K562 (cell line): ENCODE measurements at regions not wholly inside any gene's neighbourhood (a gene's known extent, or its start where the extent isn't known, plus 50 kb on each side); places are given as distances from the start of the nearest gene placed in this dataset.

Source experiments
- DEAF1 ChIP-seq: fragments of 450-650 bp; formaldehyde crosslinking; IDR thresholded peaks from 2 replicates; pipeline ENCODE4 v1.4.0; 2020; ENCODE audit warnings: mild to moderate bottlenecking, moderate library complexity
- KLF16 ChIP-seq: IDR thresholded peaks from 2 replicates; pipeline ENCODE4 v1.6.1; 2016; ENCODE audit warnings: antibody characterized with exemption
- RAD21 ChIP-seq, 2 experiments: fragments of 250-450 bp in 1 of 2; fragments of 450-650 bp in 1 of 2; sonication (Bioruptor Pico) in 1 of 2; formaldehyde crosslinking in 1 of 2; IDR thresholded peaks in 1 of 2; conservative IDR thresholded peaks in 1 of 2; 2 replicates each; pipeline versions ENCODE4 v1.4.0 to v1.8.0; 2020 to 2022; ENCODE audit warnings: mild to moderate bottlenecking in 2 of 2, moderate library complexity in 1 of 2
- SMC3 ChIP-seq: conservative IDR thresholded peaks from 2 replicates; pipeline ENCODE4 v1.6.1; 2011; ENCODE audit warnings: low read depth, low read length, improper control_type of control experiment; ENCODE audit not compliant: insufficient read depth
- YY1 ChIP-seq, 3 experiments: IDR thresholded peaks; 2 replicates each; pipeline ENCODE4 v1.6.1; 2011; ENCODE audit warnings: low read length in 2 of 3, mild to moderate bottlenecking in 2 of 3, moderate library complexity in 2 of 3, borderline replicate concordance in 1 of 3, control low read depth in 1 of 3, low read depth in 1 of 3; ENCODE audit not compliant: insufficient read depth in 3 of 3, insufficient replicate concordance in 2 of 3, control insufficient read depth in 1 of 3, insufficient read length in 1 of 3; ENCODE audit errors: extremely low read depth in 1 of 3
- TF ChIP-seq, protein P1 (sequence below), 3 experiments: IDR thresholded peaks in 2 of 3; conservative IDR thresholded peaks in 1 of 3; 2 replicates each; pipeline ENCODE4 v1.5.1; 2011 to 2012; ENCODE audit warnings: low read length in 3 of 3, mild to moderate bottlenecking in 3 of 3, control low read depth in 2 of 3, improper control_type of control experiment in 1 of 3, inconsistent platforms in 1 of 3, low read depth in 1 of 3, mixed read lengths in 1 of 3, moderate library complexity in 1 of 3; ENCODE audit not compliant: insufficient read depth in 2 of 3

GRCh38 chr5:91499943-91500531 is 116.9 kb upstream of the ARRDC3 start (continued):
- TF ChIP-seq DEAF1 (CRISPR knock-in tag) (peak; percentile 56; the same call in 1 of the 2 replicates), RAD21 (CRISPR knock-in tag; conservative IDR thresholded peaks at IDR 0.05 in 1 of 2, IDR thresholded peaks at IDR 0.05 in 1 of 2) (peak; percentile 67 to 77), YY1 (IDR thresholded peaks at IDR 0.05; ENCODE audit: borderline replicate concordance in 1 of 3, control insufficient read depth in 1 of 3, extremely low read depth in 1 of 3, insufficient read depth in 3 of 3, insufficient read length in 1 of 3, insufficient replicate concordance in 2 of 3, low read depth in 1 of 3, low read length in 2 of 3) (no peak), KLF16 (0 out of 2 replicates have a peak, but pooled peaks have one; percentile 17), SMC3 (0 out of 2 replicates have a peak, but pooled peaks have one; percentile 21)
- TF ChIP-seq, protein P1, sequence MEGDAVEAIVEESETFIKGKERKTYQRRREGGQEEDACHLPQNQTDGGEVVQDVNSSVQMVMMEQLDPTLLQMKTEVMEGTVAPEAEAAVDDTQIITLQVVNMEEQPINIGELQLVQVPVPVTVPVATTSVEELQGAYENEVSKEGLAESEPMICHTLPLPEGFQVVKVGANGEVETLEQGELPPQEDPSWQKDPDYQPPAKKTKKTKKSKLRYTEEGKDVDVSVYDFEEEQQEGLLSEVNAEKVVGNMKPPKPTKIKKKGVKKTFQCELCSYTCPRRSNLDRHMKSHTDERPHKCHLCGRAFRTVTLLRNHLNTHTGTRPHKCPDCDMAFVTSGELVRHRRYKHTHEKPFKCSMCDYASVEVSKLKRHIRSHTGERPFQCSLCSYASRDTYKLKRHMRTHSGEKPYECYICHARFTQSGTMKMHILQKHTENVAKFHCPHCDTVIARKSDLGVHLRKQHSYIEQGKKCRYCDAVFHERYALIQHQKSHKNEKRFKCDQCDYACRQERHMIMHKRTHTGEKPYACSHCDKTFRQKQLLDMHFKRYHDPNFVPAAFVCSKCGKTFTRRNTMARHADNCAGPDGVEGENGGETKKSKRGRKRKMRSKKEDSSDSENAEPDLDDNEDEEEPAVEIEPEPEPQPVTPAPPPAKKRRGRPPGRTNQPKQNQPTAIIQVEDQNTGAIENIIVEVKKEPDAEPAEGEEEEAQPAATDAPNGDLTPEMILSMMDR (IDR thresholded peaks at IDR 0.05 in 2 of 3, conservative IDR thresholded peaks at IDR 0.05 in 1 of 3; ENCODE audit: insufficient read depth in 2 of 3, low read depth in 1 of 3, low read length in 3 of 3), result peak; percentile 29 to 72 (median 51); a peak in 4 of 6 replicates
